ENCODE measurements at regions not wholly inside any gene's neighbourhood (a gene's known extent, or its start where the extent isn't known, plus 50 kb on each side); places are given as distances from the start of the nearest gene placed in this dataset.
"Not testable (repeated sequence)": the region's sequence is repeated elsewhere in the genome, so short reads cannot be mapped to it uniquely, and the experiment has no call there.

- no peak for DNase-seq (ENCODE audit: low spot score)
These were observed 143.8 kb downstream of the FGF1 start for GRCh38 chr5:142542078-142542477.

- DNase-seq (ENCODE audit: low spot score): no peak
These were observed 144.9 kb downstream of the FGF1 start for GRCh38 chr5:142540922-142541422.

- no peak for DNase-seq (ENCODE audit: low spot score)
These were observed 146.6 kb downstream of the FGF1 start for GRCh38 chr5:142539154-142539740.

GRCh38 chr5:142537938-142538337 is 148.0 kb downstream of the FGF1 start:
- no peak for DNase-seq (ENCODE audit: low spot score)

GRCh38 chr5:142532781-142533176 is 153.1 kb downstream of the FGF1 start:
- DNase-seq (ENCODE audit: low spot score): no peak

- DNase-seq (ENCODE audit: low spot score): no peak
These were observed 153.7 kb downstream of the FGF1 start for GRCh38 chr5:142531977-142532780.

GRCh38 chr5:142530904-142531303 is 155.0 kb downstream of the FGF1 start:
- no peak for DNase-seq (ENCODE audit: low spot score)

GRCh38 chr5:142529626-142530278 is 156.1 kb downstream of the FGF1 start:
- DNase-seq (ENCODE audit: low spot score): no peak

- no peak for DNase-seq (ENCODE audit: low spot score)
These were observed 158.1 kb downstream of the FGF1 start for GRCh38 chr5:142527664-142528295.

- DNase-seq (ENCODE audit: low spot score): no peak
These were observed 158.7 kb downstream of the FGF1 start for GRCh38 chr5:142527234-142527633.

GRCh38 chr5:142522983-142523382 is 162.9 kb downstream of the FGF1 start:
- no peak for DNase-seq (ENCODE audit: low spot score)

GRCh38 chr5:142521706-142522105 is 164.2 kb downstream of the FGF1 start:
- no peak for DNase-seq (ENCODE audit: low spot score)

GRCh38 chr5:142520885-142521284 is 165.0 kb downstream of the FGF1 start:
- DNase-seq (ENCODE audit: low spot score): no peak

GRCh38 chr5:142519913-142520312 is 166.0 kb downstream of the FGF1 start:
- not testable (repeated sequence) for DNase-seq (ENCODE audit: low spot score)

- no peak for DNase-seq (ENCODE audit: low spot score)
These were observed 168.1 kb downstream of the FGF1 start for GRCh38 chr5:142517840-142518239.

GRCh38 chr5:142516732-142517131 is 169.2 kb downstream of the FGF1 start:
- no peak for DNase-seq (ENCODE audit: low spot score)

GRCh38 chr5:142515036-142515435 is 170.9 kb downstream of the FGF1 start:
- no peak for DNase-seq (ENCODE audit: low spot score)

GRCh38 chr5:142514196-142514595 is 171.7 kb downstream of the FGF1 start:
- DNase-seq (ENCODE audit: low spot score): no peak

GRCh38 chr5:142512043-142513042 is 173.5 kb downstream of the FGF1 start:
- DNase-seq (ENCODE audit: low spot score): no peak

GRCh38 chr5:142511358-142511757 is 174.5 kb downstream of the FGF1 start:
- no peak for DNase-seq (ENCODE audit: low spot score)

GRCh38 chr5:142509026-142509425 is 176.9 kb downstream of the FGF1 start:
- no peak for DNase-seq (ENCODE audit: low spot score)

All from CD4-positive, alpha-beta T cell treated with Interleukin-15 for 4 hours (primary cell).